Osteoblast (primary cell): ENCODE measurements at regions not wholly inside any gene's neighbourhood (a gene's known extent, or its start where the extent isn't known, plus 50 kb on each side); places are given as distances from the start of the nearest gene placed in this dataset.

Experiments
- DNase-seq: peaks from one replicate; pipeline ENCODE4 v3.0.0; 2011; ENCODE audit warnings: low spot score, mixed read lengths; ENCODE audit not compliant: insufficient read length; ENCODE audit errors: missing footprints
- H2AFZ ChIP-seq: 2 replicates; pipeline ENCODE4 v1.6.0; 2011; ENCODE audit warnings: mild to moderate bottlenecking, low read length
- H3K27ac ChIP-seq: 2 replicates; pipeline ENCODE4 v1.5.1; 2011; ENCODE audit warnings: mild to moderate bottlenecking, low read depth, low read length, moderate library complexity
- H3K27me3 ChIP-seq: 2 replicates; pipeline ENCODE4 v1.6.0; 2012; ENCODE audit warnings: mild to moderate bottlenecking, control low read depth, inconsistent platforms, low read length, moderate library complexity; ENCODE audit not compliant: insufficient read depth
- H3K36me3 ChIP-seq: 2 replicates; pipeline ENCODE4 v1.5.1; 2011; ENCODE audit warnings: mild to moderate bottlenecking, low read length, control low read depth, moderate library complexity; ENCODE audit not compliant: insufficient read depth
- H3K4me1 ChIP-seq: 2 replicates; pipeline ENCODE4 v1.5.1; 2011; ENCODE audit warnings: mild to moderate bottlenecking, low read length, control low read depth, moderate library complexity; ENCODE audit not compliant: insufficient read depth
- H3K4me2 ChIP-seq: 2 replicates; pipeline ENCODE4 v1.6.0; 2011; ENCODE audit warnings: mild to moderate bottlenecking, low read length; ENCODE audit not compliant: insufficient read depth
- H3K4me3 ChIP-seq: fragments of 200-600 bp; sonication (generic); 3 replicates; pipeline ENCODE4 v1.5.1; 2012; ENCODE audit warnings: mild to moderate bottlenecking, low read length, inconsistent platforms; ENCODE audit not compliant: insufficient read depth
- H3K79me2 ChIP-seq: 2 replicates; pipeline ENCODE4 v1.6.0; 2012; ENCODE audit warnings: mild to moderate bottlenecking, low read length, control low read depth, inconsistent platforms; ENCODE audit not compliant: insufficient read depth
- H3K9me3 ChIP-seq: 2 replicates; pipeline ENCODE4 v1.5.1; 2011; ENCODE audit warnings: low read depth, low read length, control low read depth
- H4K20me1 ChIP-seq: 2 replicates; pipeline ENCODE4 v1.6.0; 2012; ENCODE audit warnings: mild to moderate bottlenecking, low read length, control low read depth; ENCODE audit not compliant: insufficient read depth
- TF ChIP-seq, protein P1 (sequence below): IDR thresholded peaks from 2 replicates; pipeline ENCODE4 v1.5.1; 2011; ENCODE audit warnings: mild to moderate bottlenecking, low read depth, low read length, moderate library complexity; ENCODE audit errors: extremely low read depth

DNA sequence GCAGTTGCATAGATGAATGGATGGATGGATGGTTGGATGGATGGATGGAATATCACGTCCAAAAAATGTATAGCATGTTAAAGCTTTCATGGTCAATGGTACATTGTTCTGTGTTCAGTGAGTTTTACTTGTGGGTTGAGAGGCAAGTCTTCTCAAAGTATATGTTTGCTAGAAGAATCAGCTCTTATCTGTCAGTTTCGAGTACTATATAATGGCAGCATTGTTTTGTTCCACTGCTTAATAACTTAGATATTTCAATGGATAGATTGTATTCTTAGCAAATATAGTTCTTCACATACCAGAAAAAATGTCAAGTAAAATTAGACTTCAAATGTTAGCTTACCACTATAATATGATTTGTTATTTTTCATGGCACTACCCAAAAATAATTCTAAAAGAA is 100.9 kb upstream of the CDIN1 start:
- Histone ChIP-seq H3K36me3 (no peaks in the 10 kb centered on the region), H3K27ac (no peak overlapping the region), H3K4me3 (no peak overlapping the region), H3K79me2 (no peaks in the 10 kb centered on the region), H3K4me2 (no peak overlapping the region), H3K9me3 (no peaks in the 10 kb centered on the region), H3K4me1 (no peaks in the 10 kb centered on the region), H2AFZ (no peak overlapping the region), H3K27me3 (no peaks in the 10 kb centered on the region), H4K20me1 (no peaks in the 10 kb centered on the region)
- no peak for DNase-seq
- TF ChIP-seq, protein P1, sequence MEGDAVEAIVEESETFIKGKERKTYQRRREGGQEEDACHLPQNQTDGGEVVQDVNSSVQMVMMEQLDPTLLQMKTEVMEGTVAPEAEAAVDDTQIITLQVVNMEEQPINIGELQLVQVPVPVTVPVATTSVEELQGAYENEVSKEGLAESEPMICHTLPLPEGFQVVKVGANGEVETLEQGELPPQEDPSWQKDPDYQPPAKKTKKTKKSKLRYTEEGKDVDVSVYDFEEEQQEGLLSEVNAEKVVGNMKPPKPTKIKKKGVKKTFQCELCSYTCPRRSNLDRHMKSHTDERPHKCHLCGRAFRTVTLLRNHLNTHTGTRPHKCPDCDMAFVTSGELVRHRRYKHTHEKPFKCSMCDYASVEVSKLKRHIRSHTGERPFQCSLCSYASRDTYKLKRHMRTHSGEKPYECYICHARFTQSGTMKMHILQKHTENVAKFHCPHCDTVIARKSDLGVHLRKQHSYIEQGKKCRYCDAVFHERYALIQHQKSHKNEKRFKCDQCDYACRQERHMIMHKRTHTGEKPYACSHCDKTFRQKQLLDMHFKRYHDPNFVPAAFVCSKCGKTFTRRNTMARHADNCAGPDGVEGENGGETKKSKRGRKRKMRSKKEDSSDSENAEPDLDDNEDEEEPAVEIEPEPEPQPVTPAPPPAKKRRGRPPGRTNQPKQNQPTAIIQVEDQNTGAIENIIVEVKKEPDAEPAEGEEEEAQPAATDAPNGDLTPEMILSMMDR, result no peak

DNA sequence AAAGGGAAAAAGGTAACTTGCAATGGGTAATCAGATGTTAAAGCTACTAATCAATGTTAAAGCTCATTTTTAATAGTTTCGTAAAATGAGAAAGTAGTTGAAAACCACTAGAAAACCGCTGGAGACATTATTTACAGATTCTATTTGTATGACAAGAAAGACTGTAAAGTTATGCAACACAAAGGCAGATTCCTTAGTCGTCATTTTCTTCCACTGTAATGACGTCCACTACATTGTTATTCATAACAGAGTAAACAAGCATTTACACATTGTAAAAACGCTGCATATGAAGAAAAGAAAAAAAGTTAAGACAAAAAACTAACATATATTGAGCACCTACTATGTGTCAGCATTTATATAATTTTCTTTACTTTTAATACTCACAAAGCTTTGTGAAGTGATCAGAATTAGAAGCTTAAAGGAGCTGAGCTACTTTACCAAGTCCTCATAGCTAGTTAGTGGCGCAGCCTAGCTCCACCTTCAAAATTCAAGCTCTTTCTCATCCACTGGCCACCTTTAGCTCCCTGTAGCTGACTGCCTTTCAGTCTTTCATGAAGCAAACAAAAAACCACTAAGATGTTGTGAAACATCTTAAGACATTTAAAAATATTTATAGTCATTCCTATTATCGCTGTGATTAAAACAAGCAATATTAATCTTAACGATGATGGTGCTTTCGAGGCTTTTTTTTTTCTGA is 100.1 kb upstream of the CDIN1 start:
- Histone ChIP-seq H3K4me2 (no peak overlapping the region), H4K20me1 (no peaks in the 10 kb centered on the region), H3K27me3 (no peaks in the 10 kb centered on the region), H3K27ac (no peak overlapping the region), H3K4me3 (no peak overlapping the region), H3K79me2 (no peaks in the 10 kb centered on the region), H3K4me1 (no peaks in the 10 kb centered on the region), H3K36me3 (no peaks in the 10 kb centered on the region), H2AFZ (no peak overlapping the region), H3K9me3 (no peaks in the 10 kb centered on the region)
- TF ChIP-seq, protein P1, result no peak
- DNase-seq, result no peak

DNA sequence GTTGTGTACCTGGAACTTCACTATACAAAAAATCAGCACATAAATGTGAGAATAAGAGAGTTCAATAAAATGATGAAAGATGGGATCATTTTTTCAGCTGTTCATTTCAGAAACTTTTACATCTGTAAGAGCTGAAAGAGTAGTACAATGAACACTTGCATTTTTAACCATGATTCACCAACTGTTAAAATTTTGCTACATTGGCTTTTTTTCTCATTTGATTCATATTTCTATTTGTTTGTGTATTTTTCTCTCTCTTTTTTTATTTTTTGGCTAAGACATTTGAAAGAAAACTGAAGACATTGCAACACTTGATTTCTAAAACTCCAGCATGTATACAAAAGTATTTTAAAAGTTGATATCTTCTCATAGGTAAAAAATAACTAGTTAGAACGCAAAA is 98.3 kb upstream of the CDIN1 start:
- TF ChIP-seq, protein P1, result no peak
- DNase-seq, result no peak
- no peaks in the 10 kb centered on the region for H3K36me3 ChIP-seq
- H3K27ac ChIP-seq, result no peak overlapping the region
- no peaks in the 10 kb centered on the region for H3K79me2 ChIP-seq
- H3K9me3 ChIP-seq, result no peaks in the 10 kb centered on the region
- H3K4me2 ChIP-seq, result no peak overlapping the region
- no peaks in the 10 kb centered on the region for H3K4me1 ChIP-seq
- no peak overlapping the region for H3K4me3 ChIP-seq
- H2AFZ ChIP-seq, result no peak overlapping the region
- H3K27me3 ChIP-seq, result no peaks in the 10 kb centered on the region
- H4K20me1 ChIP-seq, result no peaks in the 10 kb centered on the region

DNA sequence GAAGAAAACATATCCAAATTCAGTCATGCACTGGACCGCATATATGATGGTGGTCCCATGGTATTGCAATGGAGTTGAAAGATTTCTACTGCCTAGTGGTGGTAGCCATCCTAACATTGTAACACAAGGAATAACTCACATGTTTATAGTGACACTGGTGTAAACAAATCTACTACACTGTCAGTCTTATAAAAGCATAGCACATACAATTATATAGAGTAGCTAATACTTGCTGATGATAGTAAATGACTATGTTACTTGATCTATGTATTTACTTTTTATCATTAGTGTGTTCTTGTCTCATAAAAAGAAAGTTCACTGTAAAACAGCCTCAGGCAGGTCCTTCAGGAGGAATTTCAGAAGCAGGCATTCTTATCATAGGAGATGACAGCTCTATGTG is 96.0 kb upstream of the CDIN1 start:
- TF ChIP-seq, protein P1, result no peak
- no peak overlapping the region for H3K27ac ChIP-seq

More for the DNA sequence above, 96.0 kb upstream of the CDIN1 start:
- no peaks in the 10 kb centered on the region for H4K20me1 ChIP-seq
- no peak for DNase-seq
- H3K9me3 ChIP-seq, result no peaks in the 10 kb centered on the region
- H3K79me2 ChIP-seq, result no peaks in the 10 kb centered on the region
- H3K4me1 ChIP-seq, result no peaks in the 10 kb centered on the region
- no peaks in the 10 kb centered on the region for H3K36me3 ChIP-seq
- H3K27me3 ChIP-seq, result no peaks in the 10 kb centered on the region
- no peak overlapping the region for H3K4me2 ChIP-seq
- H3K4me3 ChIP-seq, result no peak overlapping the region
- H2AFZ ChIP-seq, result no peak overlapping the region
